SKM-1 treated with dmso at 0.1 percent for 144 hours (cell line): ENCODE measurements at regions not wholly inside any gene's neighbourhood (a gene's known extent, or its start where the extent isn't known, plus 50 kb on each side); places are given as distances from the start of the nearest gene placed in this dataset.
"Not testable (repeated sequence)": the region's sequence is repeated elsewhere in the genome, so short reads cannot be mapped to it uniquely, and the experiment has no call there.

Experiments used
- DNase-seq: peaks from one replicate; lab custom pipeline; 2025; ENCODE audit not compliant: unreplicated experiment; lab: John Stamatoyannopoulos, UW

GRCh38 chr2:160583813-160584537, 90.4 kb upstream of the RBMS1 start:
- no peak for DNase-seq

- no peak for DNase-seq
Observed at GRCh38 chr2:160584972-160585494, 91.4 kb upstream of the RBMS1 start.

GRCh38 chr2:160590664-160591063, 97.1 kb upstream of the RBMS1 start:
- peak; percentile 28 for DNase-seq

GRCh38 chr2:160592401-160592800, 98.8 kb upstream of the RBMS1 start:
- DNase-seq: no peak

GRCh38 chr2:160592993-160593392, 99.4 kb upstream of the RBMS1 start:
- DNase-seq: no peak

GRCh38 chr2:160596441-160596840, 102.8 kb upstream of the RBMS1 start:
- DNase-seq: no peak

GRCh38 chr2:160600437-160600836, 106.8 kb upstream of the RBMS1 start:
- DNase-seq: not testable (repeated sequence)

- no peak for DNase-seq
Observed at GRCh38 chr2:160602073-160602472, 108.5 kb upstream of the RBMS1 start.

GRCh38 chr2:160603771-160604510, 110.3 kb upstream of the RBMS1 start:
- no peak for DNase-seq

- DNase-seq: no peak
Observed at GRCh38 chr2:160606341-160606740, 112.7 kb upstream of the RBMS1 start.

GRCh38 chr2:160608599-160608998, 115.0 kb upstream of the RBMS1 start:
- no peak for DNase-seq

GRCh38 chr2:160609346-160609745, 115.7 kb upstream of the RBMS1 start:
- no peak for DNase-seq

- DNase-seq: no peak
Observed at GRCh38 chr2:160610041-160610440, 116.4 kb upstream of the RBMS1 start.

GRCh38 chr2:160612266-160612856, 118.8 kb upstream of the RBMS1 start:
- DNase-seq: no peak

GRCh38 chr2:160613466-160614153, 120.0 kb upstream of the RBMS1 start:
- no peak for DNase-seq

- DNase-seq: no peak
Observed at GRCh38 chr2:160614391-160614790, 120.8 kb upstream of the RBMS1 start.

GRCh38 chr2:160615706-160616105, 122.1 kb upstream of the RBMS1 start:
- no peak for DNase-seq

GRCh38 chr2:160616149-160616548, 122.5 kb upstream of the RBMS1 start:
- DNase-seq: no peak

- DNase-seq: no peak
Observed at GRCh38 chr2:160621748-160622147, 128.1 kb upstream of the RBMS1 start.

GRCh38 chr2:160628020-160628637, 134.5 kb upstream of the RBMS1 start:
- DNase-seq: not testable (repeated sequence)

- no peak for DNase-seq
Observed at GRCh38 chr2:160628811-160629210, 135.2 kb upstream of the RBMS1 start.
